DOHH2 (cell line): ENCODE measurements at regions not wholly inside any gene's neighbourhood (a gene's known extent, or its start where the extent isn't known, plus 50 kb on each side); places are given as distances from the start of the nearest gene placed in this dataset.
"Not testable (repeated sequence)": the region's sequence is repeated elsewhere in the genome, so short reads cannot be mapped to it uniquely, and the experiment has no call there.

ENCODE experiments used
- H3F3A ChIP-seq: fragments of 200-600 bp; sonication (generic), shearing (Covaris generic); 2 replicates; pipeline ENCODE4 v1.6.0; 2016; ENCODE audit warnings: antibody characterized with exemption, mild to moderate bottlenecking; ENCODE audit not compliant: control insufficient read depth, insufficient read depth
- H3K27ac ChIP-seq: fragments of 200-600 bp; sonication (generic); 2 replicates; pipeline ENCODE4 v1.5.1; 2014; ENCODE audit warnings: low read depth, mild to moderate bottlenecking, low read length, moderate library complexity
- H3K27me3 ChIP-seq: fragments of 200-600 bp; sonication (generic); 2 replicates; pipeline ENCODE4 v1.6.1; 2014; ENCODE audit warnings: mild to moderate bottlenecking, low read length, mixed read lengths; ENCODE audit not compliant: control insufficient read depth
- H3K36me3 ChIP-seq: fragments of 200-600 bp; sonication (generic); 2 replicates; pipeline ENCODE4 v1.6.1; 2014; ENCODE audit warnings: mild to moderate bottlenecking, low read length, moderate library complexity, mixed read lengths; ENCODE audit not compliant: control insufficient read depth
- H3K4me1 ChIP-seq: fragments of 200-600 bp; sonication (generic); 2 replicates; pipeline ENCODE4 v1.6.1; 2014; ENCODE audit warnings: mild to moderate bottlenecking, low read length, mixed read lengths; ENCODE audit not compliant: control insufficient read depth
- H3K4me2 ChIP-seq: fragments of 200-600 bp; sonication (generic); 2 replicates; pipeline ENCODE4 v1.6.0; 2014; ENCODE audit warnings: mild to moderate bottlenecking, low read length, moderate library complexity
- H3K4me3 ChIP-seq: fragments of 200-600 bp; sonication (generic); 2 replicates; pipeline ENCODE4 v1.5.1; 2014; ENCODE audit warnings: mild to moderate bottlenecking, low read length, mixed read lengths
- H3K79me2 ChIP-seq: fragments of 200-600 bp; sonication (generic); 2 replicates; pipeline ENCODE4 v1.6.1; 2014; ENCODE audit warnings: mild to moderate bottlenecking, low read length, mixed read lengths; ENCODE audit not compliant: control insufficient read depth
- H3K9me2 ChIP-seq: fragments of 200-600 bp; sonication (generic); replicated peaks from 2 replicates; pipeline ENCODE4 v1.6.1; 2014; ENCODE audit warnings: mild to moderate bottlenecking, low read length, mixed read lengths; ENCODE audit not compliant: control insufficient read depth
- H3K9me3 ChIP-seq: fragments of 200-600 bp; sonication (generic); 2 replicates; pipeline ENCODE4 v1.6.1; 2014; ENCODE audit warnings: antibody characterized with exemption, low read length, mixed read lengths; ENCODE audit not compliant: control insufficient read depth, insufficient read depth
- H4K20me1 ChIP-seq: fragments of 200-600 bp; sonication (generic); 2 replicates; pipeline ENCODE4 v1.6.0; 2014; ENCODE audit warnings: low read depth, mild to moderate bottlenecking, antibody characterized with exemption, low read length, moderate library complexity; ENCODE audit not compliant: control insufficient read depth, insufficient read depth
- EZH2phosphoT487 ChIP-seq: fragments of 200-600 bp; sonication (generic); IDR thresholded peaks from 2 replicates; pipeline ENCODE4 v1.6.1; 2017; ENCODE audit warnings: borderline replicate concordance, mild to moderate bottlenecking, antibody characterized with exemption, low read length, moderate library complexity, mixed read lengths
- TF ChIP-seq, protein P1 (sequence below): fragments of 200-600 bp; sonication (generic); IDR thresholded peaks from one replicate; pipeline ENCODE4 v1.5.1; 2014; ENCODE audit warnings: antibody characterized with exemption, mild to moderate bottlenecking, low read depth, low read length; ENCODE audit not compliant: poor library complexity, severe bottlenecking

DNA sequence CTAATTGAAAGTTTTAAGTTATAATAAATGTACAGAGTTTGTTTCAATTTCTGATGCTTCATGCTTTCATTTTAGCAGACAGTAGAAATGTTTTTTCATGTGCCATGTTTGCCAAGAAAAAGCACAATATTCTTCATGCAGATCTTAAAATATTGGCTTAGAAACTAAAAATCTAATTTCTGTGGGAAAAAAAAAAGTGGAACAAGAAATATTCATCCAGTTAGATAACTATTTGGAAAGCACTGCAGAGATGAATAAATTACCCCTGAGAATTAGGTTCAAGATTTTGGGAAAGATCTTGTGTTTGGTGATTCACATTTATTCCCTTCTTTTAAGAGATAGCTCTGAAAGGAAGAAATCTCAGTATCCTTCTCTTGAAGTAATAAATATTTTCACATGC is 912.5 kb downstream of the C4orf33 start:
- H3K27me3 ChIP-seq = no peaks in the 10 kb centered on the region
- no peaks in the 10 kb centered on the region for H3K9me2 ChIP-seq
- H4K20me1 ChIP-seq = no peaks in the 10 kb centered on the region
- no peaks in the 10 kb centered on the region for H3K79me2 ChIP-seq
- no peak overlapping the region for H3K4me2 ChIP-seq
- no peaks in the 10 kb centered on the region for H3F3A ChIP-seq
- H3K4me1 ChIP-seq = no peaks in the 10 kb centered on the region
- TF ChIP-seq, protein P1, sequence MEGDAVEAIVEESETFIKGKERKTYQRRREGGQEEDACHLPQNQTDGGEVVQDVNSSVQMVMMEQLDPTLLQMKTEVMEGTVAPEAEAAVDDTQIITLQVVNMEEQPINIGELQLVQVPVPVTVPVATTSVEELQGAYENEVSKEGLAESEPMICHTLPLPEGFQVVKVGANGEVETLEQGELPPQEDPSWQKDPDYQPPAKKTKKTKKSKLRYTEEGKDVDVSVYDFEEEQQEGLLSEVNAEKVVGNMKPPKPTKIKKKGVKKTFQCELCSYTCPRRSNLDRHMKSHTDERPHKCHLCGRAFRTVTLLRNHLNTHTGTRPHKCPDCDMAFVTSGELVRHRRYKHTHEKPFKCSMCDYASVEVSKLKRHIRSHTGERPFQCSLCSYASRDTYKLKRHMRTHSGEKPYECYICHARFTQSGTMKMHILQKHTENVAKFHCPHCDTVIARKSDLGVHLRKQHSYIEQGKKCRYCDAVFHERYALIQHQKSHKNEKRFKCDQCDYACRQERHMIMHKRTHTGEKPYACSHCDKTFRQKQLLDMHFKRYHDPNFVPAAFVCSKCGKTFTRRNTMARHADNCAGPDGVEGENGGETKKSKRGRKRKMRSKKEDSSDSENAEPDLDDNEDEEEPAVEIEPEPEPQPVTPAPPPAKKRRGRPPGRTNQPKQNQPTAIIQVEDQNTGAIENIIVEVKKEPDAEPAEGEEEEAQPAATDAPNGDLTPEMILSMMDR = no peak
- no peak for TF ChIP-seq EZH2phosphoT487
- no peaks in the 10 kb centered on the region for H3K9me3 ChIP-seq
- no peaks in the 10 kb centered on the region for H3K36me3 ChIP-seq
- H3K4me3 ChIP-seq = no peak overlapping the region
- H3K27ac ChIP-seq = no peak overlapping the region

DNA sequence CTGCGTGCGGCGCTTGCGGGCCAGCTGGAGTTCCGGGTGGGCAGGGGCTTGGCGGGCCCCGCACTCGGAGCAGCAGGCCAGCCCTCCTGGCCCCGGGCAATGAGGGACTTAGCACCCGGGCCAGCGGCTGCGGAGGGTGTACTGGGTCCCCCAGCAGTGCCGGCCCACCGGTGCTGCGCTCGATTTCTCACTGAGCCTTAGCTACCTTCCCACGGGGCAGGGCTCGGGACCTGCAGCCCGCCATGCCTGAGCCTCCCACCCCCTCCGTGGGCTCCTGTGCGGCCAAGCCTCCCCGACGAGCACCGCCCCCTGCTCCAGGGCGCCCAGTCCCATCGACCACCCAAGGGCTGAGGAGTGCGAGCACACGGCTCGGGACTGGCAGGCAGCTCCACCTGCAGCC is 916.9 kb downstream of the C4orf33 start:
- H3K9me3 ChIP-seq, H3K4me1 ChIP-seq, H3K36me3 ChIP-seq, H3K27me3 ChIP-seq, H3K4me2 ChIP-seq, H3F3A ChIP-seq, H3K9me2 ChIP-seq, H3K4me3 ChIP-seq, H3K27ac ChIP-seq, H4K20me1 ChIP-seq, H3K79me2 ChIP-seq: not testable (repeated sequence)

DNA sequence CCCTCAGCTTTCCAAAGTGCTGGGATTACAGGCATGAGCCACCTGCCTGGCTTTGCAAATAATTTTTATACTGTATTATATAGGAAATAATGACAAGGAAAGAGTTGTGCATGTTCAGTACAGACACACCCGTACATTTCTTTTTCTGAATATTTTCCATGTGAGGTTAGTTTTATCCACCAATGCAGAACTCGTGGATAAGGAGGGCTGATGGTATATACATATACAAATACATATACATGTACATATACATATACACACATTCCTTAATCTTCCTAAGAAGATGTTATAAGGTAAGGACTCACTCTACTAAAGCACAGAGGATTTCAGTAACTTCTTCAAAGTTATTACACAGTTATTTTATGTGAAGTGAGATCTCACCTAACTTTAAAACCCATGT is 925.8 kb downstream of the C4orf33 start:
- H3K9me2 ChIP-seq = no peaks in the 10 kb centered on the region
- H3K27ac ChIP-seq = no peak overlapping the region
- H3K27me3 ChIP-seq = no peaks in the 10 kb centered on the region
- H4K20me1 ChIP-seq = no peaks in the 10 kb centered on the region
- H3K4me2 ChIP-seq = no peak overlapping the region
- TF ChIP-seq EZH2phosphoT487 = no peak
- TF ChIP-seq, protein P1 = no peak
- H3K4me3 ChIP-seq = no peak overlapping the region
- no peaks in the 10 kb centered on the region for H3K36me3 ChIP-seq
- H3K9me3 ChIP-seq = no peaks in the 10 kb centered on the region
- H3F3A ChIP-seq = no peaks in the 10 kb centered on the region
- no peaks in the 10 kb centered on the region for H3K4me1 ChIP-seq
- no peaks in the 10 kb centered on the region for H3K79me2 ChIP-seq

DNA sequence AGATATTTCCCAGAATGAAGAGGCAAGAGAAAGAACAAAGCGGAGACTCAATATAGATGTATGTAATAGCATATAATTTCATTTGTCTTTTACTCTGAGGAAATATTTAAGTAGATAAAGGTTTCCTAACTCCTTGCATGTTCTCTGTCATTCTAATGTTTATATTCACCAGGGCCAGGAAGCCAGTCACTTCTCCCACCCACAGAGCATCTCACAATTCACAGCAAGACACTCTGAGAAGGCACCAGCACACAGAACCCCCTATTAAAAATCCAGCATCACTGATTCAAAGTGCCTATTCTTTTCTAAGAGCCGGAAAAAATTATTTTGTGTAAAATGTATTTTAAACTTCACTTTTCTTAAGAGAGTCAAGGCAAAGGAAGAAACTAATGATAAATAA is 927.1 kb downstream of the C4orf33 start:
- Histone ChIP-seq H3F3A (no peaks in the 10 kb centered on the region), H3K27ac (no peak overlapping the region), H3K9me3 (no peaks in the 10 kb centered on the region), H4K20me1 (no peaks in the 10 kb centered on the region), H3K36me3 (no peaks in the 10 kb centered on the region), H3K4me3 (no peak overlapping the region), H3K27me3 (no peaks in the 10 kb centered on the region), H3K79me2 (no peaks in the 10 kb centered on the region), H3K4me1 (no peaks in the 10 kb centered on the region), H3K4me2 (no peak overlapping the region), H3K9me2 (no peaks in the 10 kb centered on the region)
- no peak for TF ChIP-seq EZH2phosphoT487
- TF ChIP-seq, protein P1 = no peak
